Trophoblast cell (in vitro differentiated cells and primary cell): ENCODE measurements at regions not wholly inside any gene's neighbourhood (a gene's known extent, or its start where the extent isn't known, plus 50 kb on each side); places are given as distances from the start of the nearest gene placed in this dataset.

Source experiments
- DNase-seq, 2 donors: peaks; one replicate each; pipeline ENCODE4 v3.0.0-alpha.2; 2016
- H2AFZ ChIP-seq: 2 replicates; pipeline ENCODE4 v1.6.1; 2013; ENCODE audit warnings: low read length, moderate library complexity, mild to moderate bottlenecking; ENCODE audit not compliant: insufficient read depth, poor library complexity
- H2AK5ac ChIP-seq: 2 replicates; pipeline ENCODE4 v1.6.1; 2013; ENCODE audit warnings: mild to moderate bottlenecking, low read length
- H2BK120ac ChIP-seq: 2 replicates; pipeline ENCODE4 v1.6.1; 2013; ENCODE audit warnings: low read length, mild to moderate bottlenecking, moderate library complexity; ENCODE audit not compliant: insufficient read depth, poor library complexity
- H2BK12ac ChIP-seq: 2 replicates; pipeline ENCODE4 v1.6.1; 2013; ENCODE audit warnings: mild to moderate bottlenecking, low read length, moderate library complexity
- H2BK5ac ChIP-seq: 2 replicates; pipeline ENCODE4 v1.6.1; 2013; ENCODE audit warnings: low read length, low read depth, moderate library complexity, mild to moderate bottlenecking; ENCODE audit not compliant: poor library complexity
- H3K14ac ChIP-seq: 2 replicates; pipeline ENCODE4 v1.6.1; 2013; ENCODE audit warnings: mild to moderate bottlenecking, low read length
- H3K18ac ChIP-seq: 2 replicates; pipeline ENCODE4 v1.6.1; 2013; ENCODE audit warnings: mild to moderate bottlenecking, low read length
- H3K23ac ChIP-seq: 2 replicates; pipeline ENCODE4 v1.6.1; 2013; ENCODE audit warnings: low read length
- H3K27ac ChIP-seq: 2 replicates; pipeline ENCODE4 v1.5.1; 2013; ENCODE audit warnings: low read depth, mild to moderate bottlenecking, inconsistent platforms, low read length, moderate library complexity
- H3K27me3 ChIP-seq: 2 replicates; pipeline ENCODE4 v1.6.1; 2013; ENCODE audit warnings: inconsistent platforms, mild to moderate bottlenecking, low read length, moderate library complexity; ENCODE audit not compliant: insufficient read depth
- H3K36me3 ChIP-seq, 2 experiments: 1 replicate in 1 of 2; 2 replicates in 1 of 2; pipeline ENCODE4 v1.6.1; 2013; ENCODE audit warnings: low read length in 2 of 2, mild to moderate bottlenecking in 2 of 2, moderate library complexity in 1 of 2; ENCODE audit not compliant: insufficient read depth in 2 of 2, control insufficient read depth in 1 of 2
- H3K4ac ChIP-seq: 2 replicates; pipeline ENCODE4 v1.6.1; 2013; ENCODE audit warnings: low read depth, mild to moderate bottlenecking, low read length, moderate library complexity
- H3K4me1 ChIP-seq, 2 experiments: 1 replicate in 1 of 2; 2 replicates in 1 of 2; pipeline ENCODE4 v1.6.1; 2013; ENCODE audit warnings: low read length in 2 of 2, mild to moderate bottlenecking in 2 of 2, moderate library complexity in 1 of 2; ENCODE audit not compliant: insufficient read depth in 2 of 2, control insufficient read depth in 1 of 2
- H3K4me2 ChIP-seq: 2 replicates; pipeline ENCODE4 v1.6.1; 2013; ENCODE audit warnings: inconsistent platforms, mild to moderate bottlenecking, low read length, moderate library complexity
- H3K4me3 ChIP-seq: 2 replicates; pipeline ENCODE4 v1.5.1; 2013; ENCODE audit warnings: mild to moderate bottlenecking, low read depth, low read length, inconsistent platforms
- H3K79me1 ChIP-seq: one replicate; pipeline ENCODE4 v1.6.1; 2013; ENCODE audit warnings: low read length
- H3K79me2 ChIP-seq: 2 replicates; pipeline ENCODE4 v1.6.1; 2013; ENCODE audit warnings: low read length, mild to moderate bottlenecking; ENCODE audit not compliant: control insufficient read depth, insufficient read depth, poor library complexity
- H3K9ac ChIP-seq: 2 replicates; pipeline ENCODE4 v1.6.1; 2013; ENCODE audit warnings: mild to moderate bottlenecking, low read length
- H3K9me3 ChIP-seq: 2 replicates; pipeline ENCODE4 v1.6.1; 2013; ENCODE audit warnings: low read depth, mild to moderate bottlenecking, control low read depth, inconsistent platforms, low read length; ENCODE audit not compliant: insufficient read depth
- H4K12ac ChIP-seq: 2 replicates; pipeline ENCODE4 v1.6.1; 2013; ENCODE audit warnings: low read depth, mild to moderate bottlenecking, low read length, moderate library complexity
- H4K8ac ChIP-seq: 2 replicates; pipeline ENCODE4 v1.6.1; 2013; ENCODE audit warnings: low read depth, mild to moderate bottlenecking, low read length, moderate library complexity
- H4K91ac ChIP-seq: one replicate; pipeline ENCODE4 v1.6.1; 2013; ENCODE audit warnings: low read depth, mild to moderate bottlenecking, low read length, moderate library complexity
- whole genome bisulfite sequencing: extraction: QIAGEN DNeasy Blood & Tissue Kit; methylation state at CpG from one replicate; pipeline ENCODE4 v1.1.7; 2013; ENCODE audit warnings: missing lambda C conversion rate; ENCODE audit not compliant: insufficient read length, insufficient coverage; ENCODE audit errors: extremely low coverage; 5-methylcytosine and 5-hydroxymethylcytosine counted together

GRCh38 chr2:100194951-100195350, 52.6 kb upstream of the AFF3 start:
- Histone ChIP-seq H3K27ac (no peak overlapping the region), H3K36me3 (no peaks in the 10 kb centered on the region), H3K4ac (no peak overlapping the region), H4K8ac (no peak overlapping the region), H3K4me2 (no peak overlapping the region), H2BK120ac (no peak overlapping the region), H3K79me1 (peaks cover 2% of the 10 kb centered on the region), H3K4me3 (no peak overlapping the region), H3K79me2 (no peaks in the 10 kb centered on the region), H2AK5ac (no peak overlapping the region), H2BK12ac (no peak overlapping the region), H3K18ac (no peak overlapping the region), H3K4me1 (peaks cover 4 to 15% of the 10 kb centered on the region in 2 experiments), H3K14ac (no peak overlapping the region), H3K23ac (no peak overlapping the region), H3K9me3 (no peaks in the 10 kb centered on the region), H2BK5ac (no peak overlapping the region), H3K27me3 (no peaks in the 10 kb centered on the region), H4K12ac (no peak overlapping the region), H3K9ac (no peak overlapping the region), H4K91ac (no peak overlapping the region), H2AFZ (no peak overlapping the region)
- WGBS, result no CpG with 5 or more reads among the region's 3 CpGs
- no peak for DNase-seq

DNA sequence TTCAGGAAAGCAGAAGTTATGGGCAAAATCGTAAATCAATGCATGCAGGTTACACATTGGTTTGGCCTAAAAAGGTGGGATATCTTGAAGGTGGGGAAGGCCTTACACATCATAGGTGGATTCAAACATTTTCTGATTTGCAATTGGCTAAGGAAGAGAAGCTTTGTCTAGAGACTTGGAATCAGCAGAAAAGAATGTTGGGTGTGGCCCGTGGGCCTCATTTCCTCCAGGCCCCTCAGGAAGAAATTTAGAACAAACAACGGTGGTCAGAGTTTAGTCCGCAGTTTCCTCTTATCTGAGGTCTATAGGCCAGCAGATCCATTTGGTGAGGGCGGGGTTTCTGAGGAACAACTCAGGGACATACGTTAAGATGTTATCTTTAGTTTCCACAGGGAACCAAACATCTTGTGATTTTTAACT, 50.9 kb upstream of the AFF3 start:
- H3K4me3 ChIP-seq, result no peak overlapping the region
- no peak overlapping the region for H3K27ac ChIP-seq

GRCh38 chr2:100192825-100193224, 50.4 kb upstream of the AFF3 start:
- Histone ChIP-seq H4K91ac (no peak overlapping the region), H3K4ac (no peak overlapping the region), H3K23ac (no peak overlapping the region), H4K8ac (no peak overlapping the region), H3K4me2 (no peak overlapping the region), H3K79me2 (no peaks in the 10 kb centered on the region), H3K14ac (no peak overlapping the region), H2BK12ac (no peak overlapping the region), H3K27me3 (no peaks in the 10 kb centered on the region), H3K9me3 (no peaks in the 10 kb centered on the region), H3K18ac (no peak overlapping the region), H3K4me1 (peaks cover 0 to 7% of the 10 kb centered on the region in 2 experiments), H2BK5ac (no peak overlapping the region), H4K12ac (no peak overlapping the region), H3K4me3 (no peak overlapping the region), H2AK5ac (peak overlapping the region; percentile 50), H2AFZ (no peak overlapping the region), H3K79me1 (no peaks in the 10 kb centered on the region), H3K9ac (no peak overlapping the region), H3K36me3 (no peaks in the 10 kb centered on the region), H3K27ac (no peak overlapping the region), H2BK120ac (no peak overlapping the region)
- no CpG with 5 or more reads among the region's 4 CpGs for WGBS
- no peak for DNase-seq

More for the DNA sequence above, 50.9 kb upstream of the AFF3 start:
- no peak overlapping the region for H2AK5ac ChIP-seq
- no peak overlapping the region for H4K91ac ChIP-seq
- no peaks in the 10 kb centered on the region for H3K9me3 ChIP-seq
- no peak overlapping the region for H4K8ac ChIP-seq
- no peak overlapping the region for H3K23ac ChIP-seq
- H3K36me3 ChIP-seq, result no peaks in the 10 kb centered on the region
- H3K18ac ChIP-seq, result no peak overlapping the region
- no peaks in the 10 kb centered on the region for H3K79me1 ChIP-seq
- H2BK5ac ChIP-seq, result no peak overlapping the region
- H3K4me2 ChIP-seq, result no peak overlapping the region
- H2AFZ ChIP-seq, result no peak overlapping the region
- no peak overlapping the region for H3K14ac ChIP-seq
- H3K27me3 ChIP-seq, result no peaks in the 10 kb centered on the region
- no peak overlapping the region for H2BK12ac ChIP-seq
- H4K12ac ChIP-seq, result no peak overlapping the region
- no peak overlapping the region for H2BK120ac ChIP-seq
- no peak overlapping the region for H3K4ac ChIP-seq
- no peak for DNase-seq
- no peaks in the 10 kb centered on the region for H3K79me2 ChIP-seq
- H3K9ac ChIP-seq, result no peak overlapping the region
- no CpG with 5 or more reads among the region's 6 CpGs for WGBS
- H3K4me1 ChIP-seq, result peaks cover 0 to 10% of the 10 kb centered on the region in 2 experiments

- Histone ChIP-seq H4K8ac (no peak overlapping the region), H3K36me3 (no peaks in the 10 kb centered on the region), H3K14ac (no peak overlapping the region), H2BK120ac (no peak overlapping the region), H2AK5ac (no peak overlapping the region), H3K27me3 (no peaks in the 10 kb centered on the region), H3K4me2 (no peak overlapping the region), H3K79me1 (no peaks in the 10 kb centered on the region), H3K23ac (no peak overlapping the region), H3K9me3 (no peaks in the 10 kb centered on the region), H3K27ac (no peak overlapping the region), H3K4me1 (peaks cover 0 to 3% of the 10 kb centered on the region in 2 experiments), H3K9ac (no peak overlapping the region), H3K18ac (no peak overlapping the region), H2AFZ (peak overlapping the region; percentile 23), H3K4ac (no peak overlapping the region), H3K4me3 (no peak overlapping the region), H3K79me2 (no peaks in the 10 kb centered on the region), H4K91ac (no peak overlapping the region), H4K12ac (no peak overlapping the region), H2BK5ac (no peak overlapping the region), H2BK12ac (no peak overlapping the region)
- DNase-seq, result no peak
- WGBS, result no CpG with 5 or more reads among the region's 3 CpGs
Measured at GRCh38 chr2:100192300-100192699, 49.9 kb upstream of the AFF3 start.
